Ishikawa (cell line): ENCODE measurements at regions not wholly inside any gene's neighbourhood (a gene's known extent, or its start where the extent isn't known, plus 50 kb on each side); places are given as distances from the start of the nearest gene placed in this dataset.

Experiments
- CREB1 ChIP-seq: IDR thresholded peaks from 2 replicates; pipeline ENCODE4 v1.6.1; 2012; ENCODE audit warnings: low read depth
- EP300 ChIP-seq: IDR thresholded peaks from 2 replicates; pipeline ENCODE4 v1.6.1; 2012; ENCODE audit warnings: borderline replicate concordance
- FOXM1 ChIP-seq: IDR thresholded peaks from 2 replicates; pipeline ENCODE4 v1.6.1; 2012; ENCODE audit warnings: low read depth, borderline replicate concordance
- NFIC ChIP-seq: IDR thresholded peaks from 2 replicates; pipeline ENCODE4 v1.6.1; 2012

DNA sequence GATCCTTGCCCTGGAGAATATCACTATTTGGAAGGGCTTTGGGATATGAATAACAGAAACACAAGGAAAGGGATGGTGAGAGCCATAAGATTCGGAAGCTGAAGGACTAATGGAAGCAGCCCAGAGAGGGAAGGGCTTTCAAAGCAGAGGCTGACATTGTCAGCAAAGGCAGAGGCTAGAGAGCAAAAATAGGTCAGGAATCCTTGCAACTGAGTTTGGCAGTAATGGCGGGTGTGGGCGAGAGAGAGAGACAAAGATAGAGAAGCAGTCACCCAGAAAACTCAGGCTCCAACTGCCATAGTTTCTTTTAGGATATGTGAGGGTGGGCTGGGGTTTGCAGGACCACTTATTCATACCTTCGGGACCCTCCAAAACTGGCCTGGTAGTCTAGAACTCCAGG, 248.6 kb downstream of the OPA1 start:
- TF ChIP-seq EP300: no peak
- no peak for TF ChIP-seq CREB1
- TF ChIP-seq FOXM1: no peak
- no peak for TF ChIP-seq NFIC
